Fibroblast of mammary gland (primary cell): ENCODE measurements at regions not wholly inside any gene's neighbourhood (a gene's known extent, or its start where the extent isn't known, plus 50 kb on each side); places are given as distances from the start of the nearest gene placed in this dataset.
A peak's percentile ranks its signal among the peaks of the same experiment; 100 is the strongest.

Source experiments
- DNase-seq: peaks from one replicate; pipeline ENCODE4 v3.0.0-alpha.2; 2010; ENCODE audit warnings: low read depth
- H3K4me3 ChIP-seq: 2 replicates; pipeline ENCODE4 v1.5.1; 2011; ENCODE audit warnings: low read depth, mild to moderate bottlenecking, low read length, moderate library complexity; ENCODE audit not compliant: control insufficient read depth
- CTCF ChIP-seq: conservative IDR thresholded peaks from 2 replicates; pipeline ENCODE4 v1.5.1; 2011; ENCODE audit warnings: low read depth, low read length, inconsistent platforms; ENCODE audit not compliant: control insufficient read depth, insufficient read depth

- TF ChIP-seq CTCF: no peak
- H3K4me3 ChIP-seq: no peak overlapping the region
- peak; percentile 16 for DNase-seq
Observed at GRCh38 chr17:43327421-43327820, 71.4 kb upstream of the ARL4D start.

GRCh38 chr17:43326490-43327275 is 72.1 kb upstream of the ARL4D start:
- no peak for DNase-seq
- TF ChIP-seq CTCF: no peak
- no peak overlapping the region for H3K4me3 ChIP-seq

- H3K4me3 ChIP-seq: no peak overlapping the region
- no peak for DNase-seq
- no peak for TF ChIP-seq CTCF
Observed at GRCh38 chr17:43324205-43324893, 74.4 kb upstream of the ARL4D start.

- no peak overlapping the region for H3K4me3 ChIP-seq
Observed at GRCh38 chr17:43319293-43320124, 79.3 kb upstream of the ARL4D start.

GRCh38 chr17:43316522-43317142 is 82.2 kb upstream of the ARL4D start:
- no peak for DNase-seq
- no peak for TF ChIP-seq CTCF
- no peak overlapping the region for H3K4me3 ChIP-seq

More at GRCh38 chr17:43319293-43320124, 79.3 kb upstream of the ARL4D start:
- DNase-seq: no peak
- TF ChIP-seq CTCF: no peak

- no peak for TF ChIP-seq CTCF
- H3K4me3 ChIP-seq: no peak overlapping the region
- no peak for DNase-seq
Observed at GRCh38 chr17:43315858-43316521, 82.2 kb upstream of the RNU2-1 start.
